Karpas-422 (cell line): ENCODE measurements at regions not wholly inside any gene's neighbourhood (a gene's known extent, or its start where the extent isn't known, plus 50 kb on each side); places are given as distances from the start of the nearest gene placed in this dataset.

Source experiments
- DNase-seq: peaks from one replicate; pipeline ENCODE4 v3.0.0-alpha.2; 2015
- H2AFZ ChIP-seq: fragments of 200-600 bp; sonication (generic); 2 replicates; pipeline ENCODE4 v1.6.1; 2014; ENCODE audit warnings: antibody characterized with exemption, low read length, mixed read lengths
- H3K27ac ChIP-seq: fragments of 200-600 bp; sonication (generic); 2 replicates; pipeline ENCODE4 v1.5.1; 2014; ENCODE audit warnings: mild to moderate bottlenecking, low read length, moderate library complexity
- H3K27me3 ChIP-seq: fragments of 200-600 bp; sonication (generic); 2 replicates; pipeline ENCODE4 v1.6.1; 2014; ENCODE audit warnings: low read length, mixed read lengths
- H3K36me3 ChIP-seq: fragments of 200-600 bp; sonication (generic); 2 replicates; pipeline ENCODE4 v1.6.1; 2014; ENCODE audit warnings: low read length, mixed read lengths; ENCODE audit not compliant: insufficient read depth
- H3K4me1 ChIP-seq: fragments of 200-600 bp; sonication (generic); 2 replicates; pipeline ENCODE4 v1.6.1; 2014; ENCODE audit warnings: mild to moderate bottlenecking, low read length, mixed read lengths
- H3K4me2 ChIP-seq: fragments of 200-600 bp; sonication (generic); 2 replicates; pipeline ENCODE4 v1.6.1; 2014; ENCODE audit warnings: low read length, low read depth, mild to moderate bottlenecking; ENCODE audit not compliant: poor library complexity, severe bottlenecking
- H3K4me3 ChIP-seq: fragments of 200-600 bp; sonication (generic); 2 replicates; pipeline ENCODE4 v1.5.1; 2014; ENCODE audit warnings: mild to moderate bottlenecking, antibody characterized with exemption, low read length, mixed read lengths
- H3K79me2 ChIP-seq: fragments of 200-600 bp; sonication (generic); 2 replicates; pipeline ENCODE4 v1.6.1; 2014; ENCODE audit warnings: mild to moderate bottlenecking, low read length, mixed read lengths
- H3K9ac ChIP-seq: fragments of 200-600 bp; sonication (generic); 2 replicates; pipeline ENCODE4 v1.6.0; 2014; ENCODE audit warnings: low read length
- H3K9me2 ChIP-seq: fragments of 200-600 bp; sonication (generic), shearing (Covaris generic); replicated peaks from 2 replicates; pipeline ENCODE4 v1.6.0; 2014; ENCODE audit warnings: mild to moderate bottlenecking, low read length, moderate library complexity; ENCODE audit not compliant: insufficient read depth
- H3K9me3 ChIP-seq: fragments of 300-700, 200-600 bp; sonication (generic); 2 replicates; pipeline ENCODE4 v1.6.1; 2014; ENCODE audit warnings: low read length, mixed read lengths
- H4K20me1 ChIP-seq: fragments of 200-600 bp; sonication (generic); 2 replicates; pipeline ENCODE4 v1.6.1; 2014; ENCODE audit warnings: mild to moderate bottlenecking, antibody characterized with exemption, low read length, low read depth; ENCODE audit not compliant: insufficient read depth

DNA sequence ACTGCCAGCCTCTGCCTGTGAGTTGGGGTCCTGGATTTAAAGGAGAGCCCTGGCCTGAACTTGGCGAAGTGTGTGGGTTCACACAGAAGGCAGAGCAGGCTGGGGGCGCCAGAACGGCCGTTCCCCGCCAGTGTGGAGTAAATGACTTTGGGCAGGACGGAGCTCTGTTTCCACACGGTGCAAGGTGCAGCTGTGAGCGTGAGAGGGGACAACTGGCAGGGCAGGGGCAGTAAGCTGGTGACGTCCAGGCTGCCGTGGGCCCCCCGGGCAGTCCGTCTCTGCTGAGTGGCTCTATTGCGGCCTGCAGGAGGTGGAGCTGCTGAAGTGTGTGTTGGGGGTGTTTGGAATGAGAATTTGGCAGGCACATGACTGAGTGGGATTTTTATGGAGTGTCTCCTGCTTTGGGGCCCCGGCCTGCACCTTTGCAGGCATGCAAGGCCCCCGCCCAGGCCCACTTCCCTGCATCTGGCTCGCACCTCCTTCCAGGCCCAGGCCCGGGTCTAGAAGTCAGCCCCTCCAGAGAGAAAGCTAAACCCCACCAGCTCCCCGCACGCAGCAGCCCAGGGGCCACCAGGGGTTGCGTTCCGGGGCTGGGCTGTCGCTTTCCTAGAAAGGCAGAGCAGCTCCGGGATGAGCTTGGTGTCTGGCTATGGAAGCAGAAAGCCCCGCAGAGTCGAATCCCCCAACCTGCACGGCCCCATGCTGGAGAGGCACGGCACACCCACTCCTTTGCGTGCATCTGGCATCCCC is 62.2 kb upstream of the GRPEL1 start:
- Histone ChIP-seq H3K4me1 (peaks cover 5% of the 10 kb centered on the region), H3K4me3 (no peak overlapping the region), H3K9me2 (no peaks in the 10 kb centered on the region), H3K27ac (no peak overlapping the region), H3K27me3 (no peaks in the 10 kb centered on the region), H3K79me2 (no peaks in the 10 kb centered on the region), H3K36me3 (no peaks in the 10 kb centered on the region), H2AFZ (no peak overlapping the region), H3K9ac (no peak overlapping the region), H3K4me2 (no peak overlapping the region), H3K9me3 (no peaks in the 10 kb centered on the region), H4K20me1 (no peaks in the 10 kb centered on the region)
- DNase-seq = no peak

DNA sequence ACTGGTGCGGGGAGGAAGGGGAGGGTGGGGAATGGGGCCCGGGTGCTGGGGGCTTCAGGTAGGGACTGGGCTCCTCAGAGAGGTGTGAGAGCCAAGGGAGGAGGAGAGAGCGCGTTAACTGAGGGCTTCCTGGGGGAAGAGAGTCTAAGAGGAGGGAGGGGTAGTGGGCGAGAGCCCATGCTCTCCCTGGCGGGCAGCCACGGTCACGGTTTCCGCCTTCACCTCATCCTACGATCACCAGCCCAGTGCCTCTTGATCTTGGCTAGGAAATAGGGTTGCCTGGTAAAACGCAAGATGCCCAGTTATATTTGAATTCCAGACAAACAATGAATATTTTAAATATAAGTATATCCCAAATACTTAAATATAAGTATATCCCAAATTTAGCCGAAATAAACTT is 60.8 kb upstream of the GRPEL1 start:
- Histone ChIP-seq H3K9me2 (no peaks in the 10 kb centered on the region), H3K27me3 (no peaks in the 10 kb centered on the region), H3K4me2 (no peak overlapping the region), H3K79me2 (no peaks in the 10 kb centered on the region), H3K9ac (no peak overlapping the region), H4K20me1 (no peaks in the 10 kb centered on the region), H3K4me1 (peaks cover 10% of the 10 kb centered on the region), H3K4me3 (no peak overlapping the region), H3K9me3 (no peaks in the 10 kb centered on the region), H2AFZ (no peak overlapping the region), H3K36me3 (no peaks in the 10 kb centered on the region), H3K27ac (no peak overlapping the region)
- no peak for DNase-seq

GRCh38 chr4:7128234-7128633 is 60.4 kb upstream of the GRPEL1 start:
- Histone ChIP-seq H3K4me2 (no peak overlapping the region), H4K20me1 (no peaks in the 10 kb centered on the region), H2AFZ (no peak overlapping the region), H3K4me1 (peaks cover 10% of the 10 kb centered on the region), H3K79me2 (no peaks in the 10 kb centered on the region), H3K36me3 (no peaks in the 10 kb centered on the region), H3K9ac (no peak overlapping the region), H3K27ac (no peak overlapping the region), H3K4me3 (no peak overlapping the region), H3K9me2 (no peaks in the 10 kb centered on the region), H3K27me3 (no peaks in the 10 kb centered on the region), H3K9me3 (no peaks in the 10 kb centered on the region)
- no peak for DNase-seq

DNA sequence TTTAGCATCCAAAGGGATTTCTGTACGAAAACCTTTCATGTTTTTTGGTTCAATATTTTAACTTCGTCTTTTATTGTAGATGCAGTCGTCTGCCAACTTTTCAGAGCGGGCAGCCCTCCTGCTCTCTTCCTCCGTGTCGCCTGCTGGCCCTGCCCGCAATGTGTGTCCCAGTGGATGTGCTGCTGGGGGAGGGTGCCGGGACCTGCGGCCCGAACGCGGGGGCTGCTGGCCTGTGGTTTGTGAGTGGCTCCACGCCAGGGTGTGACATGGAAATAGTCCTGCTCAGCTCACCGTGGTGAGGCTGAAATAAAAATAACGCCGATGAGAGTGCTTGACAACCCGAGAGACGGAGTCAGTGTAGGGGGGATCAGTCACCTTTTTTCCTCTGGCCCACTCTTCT is 59.7 kb upstream of the GRPEL1 start:
- Histone ChIP-seq H3K9me2 (no peaks in the 10 kb centered on the region), H3K36me3 (no peaks in the 10 kb centered on the region), H3K27ac (no peak overlapping the region), H3K79me2 (no peaks in the 10 kb centered on the region), H4K20me1 (no peaks in the 10 kb centered on the region), H3K9ac (no peak overlapping the region), H2AFZ (no peak overlapping the region), H3K4me1 (peaks cover 10% of the 10 kb centered on the region), H3K27me3 (no peaks in the 10 kb centered on the region), H3K4me3 (no peak overlapping the region), H3K9me3 (no peaks in the 10 kb centered on the region), H3K4me2 (no peak overlapping the region)
- DNase-seq = no peak

DNA sequence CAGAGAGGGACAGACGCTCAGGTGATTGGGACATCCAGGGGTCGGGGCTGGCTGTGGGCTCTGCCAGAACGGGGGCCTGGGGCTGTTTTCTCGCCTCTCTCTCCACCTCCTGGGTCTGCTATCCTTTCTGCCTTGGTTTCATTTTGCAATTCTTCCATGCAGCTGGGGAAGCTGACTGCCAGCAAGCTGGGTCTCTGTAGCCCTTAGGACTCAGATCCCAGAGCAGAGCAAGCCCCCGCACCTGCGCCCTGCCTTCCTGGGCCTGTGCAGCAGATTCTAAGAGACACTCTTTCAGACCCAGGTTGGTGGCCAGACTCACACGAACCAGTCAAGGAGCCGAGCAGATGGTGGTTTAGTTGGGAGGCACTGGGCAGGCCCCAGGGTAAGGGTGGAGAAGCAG is 59.1 kb upstream of the GRPEL1 start:
- H3K4me1 ChIP-seq = peaks cover 10% of the 10 kb centered on the region
- H2AFZ ChIP-seq = no peak overlapping the region
- H3K4me2 ChIP-seq = no peak overlapping the region
- H3K9me3 ChIP-seq = no peaks in the 10 kb centered on the region
- no peak overlapping the region for H3K4me3 ChIP-seq
- no peak overlapping the region for H3K9ac ChIP-seq
- no peak for DNase-seq
- no peaks in the 10 kb centered on the region for H4K20me1 ChIP-seq
- no peaks in the 10 kb centered on the region for H3K36me3 ChIP-seq
- no peaks in the 10 kb centered on the region for H3K79me2 ChIP-seq
- H3K27ac ChIP-seq = no peak overlapping the region
- H3K27me3 ChIP-seq = no peaks in the 10 kb centered on the region
- no peaks in the 10 kb centered on the region for H3K9me2 ChIP-seq

DNA sequence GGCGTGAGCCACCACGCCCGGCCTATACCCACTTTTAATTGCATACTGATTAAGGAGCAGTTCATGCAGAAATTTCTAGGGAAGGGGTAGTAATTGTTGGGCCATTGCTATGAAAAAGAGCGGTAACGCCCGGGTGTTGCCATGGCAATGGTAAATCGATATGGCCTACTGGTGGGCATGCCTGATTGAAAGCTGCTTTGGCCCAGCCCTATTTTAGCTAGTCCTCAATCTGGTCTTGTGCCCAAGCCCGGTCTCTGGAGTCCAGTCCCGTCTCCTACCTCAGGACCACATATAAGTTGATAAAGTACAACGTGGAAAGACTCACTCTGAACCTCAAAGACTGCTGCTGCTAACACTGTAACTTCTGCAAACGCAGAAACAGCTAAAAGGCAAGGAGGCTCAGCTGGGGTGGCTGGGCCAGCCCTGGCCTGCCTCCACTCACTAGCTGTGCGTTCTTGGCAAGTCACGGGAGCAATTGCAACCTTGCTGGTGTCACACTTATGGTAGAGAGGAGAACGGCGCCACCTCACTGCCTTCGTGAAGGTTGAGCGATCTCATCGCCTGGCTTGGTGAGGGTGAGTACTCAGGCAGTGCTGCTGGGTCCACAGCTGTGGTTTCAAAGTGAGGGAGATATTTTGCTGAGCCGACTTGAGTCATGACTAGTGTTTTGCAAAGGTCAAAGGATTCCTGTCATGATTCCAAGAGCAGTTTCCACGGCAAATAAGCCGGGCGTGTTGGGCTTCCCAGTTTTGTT is 57.0 kb upstream of the GRPEL1 start:
- Histone ChIP-seq H2AFZ (no peak overlapping the region), H3K9me3 (no peaks in the 10 kb centered on the region), H3K27me3 (no peaks in the 10 kb centered on the region), H3K4me2 (no peak overlapping the region), H3K9ac (no peak overlapping the region), H3K4me1 (peaks cover 10% of the 10 kb centered on the region), H3K4me3 (no peak overlapping the region), H3K36me3 (no peaks in the 10 kb centered on the region), H3K9me2 (no peaks in the 10 kb centered on the region), H4K20me1 (no peaks in the 10 kb centered on the region), H3K79me2 (no peaks in the 10 kb centered on the region), H3K27ac (no peak overlapping the region)
- DNase-seq = peak; percentile 71

DNA sequence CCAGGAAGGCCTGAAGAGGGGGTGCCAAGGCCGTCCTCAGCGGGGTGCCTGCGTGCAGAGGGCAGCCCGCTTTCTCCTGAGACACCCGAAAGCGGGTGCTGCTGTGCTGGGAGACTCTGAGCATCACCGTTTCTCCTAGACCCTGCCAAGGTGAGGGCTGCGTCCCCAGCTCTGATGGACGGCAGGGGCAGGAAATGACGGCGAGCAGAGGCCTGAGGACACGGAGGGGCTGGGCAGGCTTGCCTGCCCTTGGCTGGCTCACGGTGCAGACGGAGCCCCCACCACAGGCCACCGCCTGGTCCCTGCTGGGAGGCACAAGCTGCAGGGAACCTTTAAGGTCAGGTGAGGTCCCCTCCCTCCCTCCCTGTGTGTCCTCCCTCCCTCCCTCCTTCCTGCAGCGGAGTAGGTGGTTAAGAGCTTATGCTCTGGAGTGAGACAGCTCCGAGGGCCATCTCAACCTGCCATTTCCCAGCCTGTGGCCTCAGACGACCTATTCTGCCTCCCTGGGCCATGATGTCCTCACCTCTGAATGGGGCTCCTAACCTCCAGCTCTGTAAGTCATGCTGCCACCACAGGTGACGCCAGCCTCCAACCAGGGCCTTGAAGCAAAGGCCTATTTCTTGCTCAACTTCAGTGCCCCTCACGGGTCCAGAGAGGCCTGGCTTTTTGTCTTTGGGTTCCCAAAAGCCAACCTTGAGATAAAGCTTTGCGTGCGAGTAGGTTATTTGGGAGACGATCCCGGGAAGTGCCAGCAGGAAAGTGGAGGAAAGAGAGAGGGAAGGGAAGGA is 54.2 kb upstream of the GRPEL1 start:
- Histone ChIP-seq H3K9me3 (no peaks in the 10 kb centered on the region), H3K4me3 (no peak overlapping the region), H3K36me3 (no peaks in the 10 kb centered on the region), H4K20me1 (no peaks in the 10 kb centered on the region), H3K4me2 (no peak overlapping the region), H2AFZ (no peak overlapping the region), H3K27ac (no peak overlapping the region), H3K4me1 (peaks cover 10% of the 10 kb centered on the region), H3K27me3 (no peaks in the 10 kb centered on the region), H3K9ac (no peak overlapping the region), H3K79me2 (no peaks in the 10 kb centered on the region), H3K9me2 (no peaks in the 10 kb centered on the region)
- no peak for DNase-seq

DNA sequence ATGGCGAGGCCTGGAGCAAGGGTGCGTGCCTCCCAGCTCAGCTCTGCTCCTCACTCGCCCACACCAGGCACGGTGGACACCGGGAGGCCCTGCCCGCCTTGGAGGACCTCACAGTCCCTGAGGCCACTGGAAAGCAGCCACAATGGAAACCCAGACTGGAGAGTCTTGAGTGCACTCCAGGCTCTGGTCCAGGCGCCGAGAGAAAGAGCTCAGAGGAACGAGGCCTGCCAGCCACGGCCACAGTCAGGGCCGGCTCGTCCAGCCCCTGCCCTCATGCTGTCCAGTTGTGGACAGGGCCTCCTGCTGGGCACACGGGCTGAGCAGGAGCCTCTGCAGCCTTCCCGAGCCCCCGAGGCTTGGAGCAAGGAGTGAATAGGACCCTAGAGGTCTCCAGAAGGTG is 53.3 kb upstream of the GRPEL1 start:
- Histone ChIP-seq H3K4me2 (no peak overlapping the region), H3K27me3 (no peaks in the 10 kb centered on the region), H3K4me3 (no peak overlapping the region), H3K9me3 (no peaks in the 10 kb centered on the region), H3K27ac (no peak overlapping the region), H3K79me2 (no peaks in the 10 kb centered on the region), H3K9ac (no peak overlapping the region), H4K20me1 (no peaks in the 10 kb centered on the region), H3K36me3 (no peaks in the 10 kb centered on the region), H3K4me1 (peaks cover 10% of the 10 kb centered on the region), H2AFZ (no peak overlapping the region), H3K9me2 (no peaks in the 10 kb centered on the region)
- no peak for DNase-seq
